Middle frontal gyrus (tissue), 1 donor: ENCODE measurements at regions not wholly inside any gene's neighbourhood (a gene's known extent, or its start where the extent isn't known, plus 50 kb on each side); places are given as distances from the start of the nearest gene placed in this dataset.
"Not testable (repeated sequence)": the region's sequence is repeated elsewhere in the genome, so short reads cannot be mapped to it uniquely, and the experiment has no call there.

Source experiments
- DNase-seq: peaks from one replicate; pipeline ENCODE4 v3.0.0-alpha.2; 2015; ENCODE audit warnings: low spot score; ENCODE audit errors: extremely low spot score

DNA sequence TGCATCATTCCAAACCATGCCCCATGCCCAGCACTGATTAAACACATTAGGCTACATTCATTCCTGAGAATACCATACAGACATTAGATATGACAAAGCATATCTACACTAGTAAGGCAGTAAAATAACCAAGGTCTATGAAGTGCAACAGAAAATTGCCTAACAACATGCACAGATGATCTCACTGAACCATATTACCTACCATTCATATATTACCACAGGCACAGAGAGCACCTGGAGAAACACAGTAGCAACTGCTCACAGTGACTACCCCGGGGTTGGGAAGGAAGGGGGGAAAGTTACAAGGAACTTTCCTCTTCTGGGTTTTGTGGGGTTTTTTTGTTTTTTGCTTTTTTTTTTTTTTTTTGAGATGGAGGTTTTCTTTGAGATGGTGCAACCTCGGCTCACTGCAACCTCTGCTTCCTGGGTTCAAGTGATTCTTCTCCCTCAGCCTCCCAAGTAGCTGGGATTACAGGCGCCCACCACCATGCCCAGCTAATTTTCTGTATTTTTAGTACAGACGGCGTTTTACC lies 669.6 kb downstream of the UQCRFS1 start:
- DNase-seq, result no peak

DNA sequence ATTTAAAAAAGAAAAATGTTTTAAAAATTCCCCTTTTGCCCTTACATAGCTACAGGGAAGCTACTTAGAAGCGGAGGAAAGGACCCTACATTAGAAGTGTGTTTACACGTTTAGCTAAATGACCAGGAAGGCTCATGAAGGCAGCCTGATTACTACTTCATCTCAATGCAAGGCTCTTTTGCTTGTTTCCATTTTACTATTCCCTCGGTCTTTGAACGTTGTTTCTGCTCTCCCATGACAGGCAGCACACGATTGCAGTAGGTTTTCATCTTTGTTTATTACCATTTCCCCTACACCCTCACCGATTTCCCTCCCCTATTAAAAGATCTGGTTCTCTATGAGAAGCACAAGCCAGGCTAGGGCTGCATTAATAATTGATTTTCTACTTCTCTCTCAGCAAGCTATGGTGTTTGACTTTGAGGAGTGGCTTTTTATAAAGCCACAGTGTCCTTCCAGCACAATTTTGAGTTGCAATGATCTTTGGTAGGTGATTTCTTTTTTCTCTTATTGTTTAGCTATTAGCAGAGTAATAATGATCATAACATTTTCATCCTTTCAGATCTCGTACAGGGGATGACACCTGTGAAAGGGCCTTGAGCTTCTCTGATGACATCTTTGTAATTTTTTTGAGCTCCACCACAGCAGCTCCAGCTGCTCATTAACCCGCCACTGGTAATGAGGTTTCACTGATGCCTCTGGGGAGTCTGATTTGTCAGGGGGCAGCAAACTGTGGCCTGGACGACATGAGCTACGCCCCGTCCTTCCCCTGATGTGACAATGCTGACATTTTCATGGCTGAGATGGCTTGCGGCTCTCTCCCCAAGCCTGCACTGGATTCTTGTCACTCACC lies 670.3 kb downstream of the UQCRFS1 start:
- no peak for DNase-seq

DNA sequence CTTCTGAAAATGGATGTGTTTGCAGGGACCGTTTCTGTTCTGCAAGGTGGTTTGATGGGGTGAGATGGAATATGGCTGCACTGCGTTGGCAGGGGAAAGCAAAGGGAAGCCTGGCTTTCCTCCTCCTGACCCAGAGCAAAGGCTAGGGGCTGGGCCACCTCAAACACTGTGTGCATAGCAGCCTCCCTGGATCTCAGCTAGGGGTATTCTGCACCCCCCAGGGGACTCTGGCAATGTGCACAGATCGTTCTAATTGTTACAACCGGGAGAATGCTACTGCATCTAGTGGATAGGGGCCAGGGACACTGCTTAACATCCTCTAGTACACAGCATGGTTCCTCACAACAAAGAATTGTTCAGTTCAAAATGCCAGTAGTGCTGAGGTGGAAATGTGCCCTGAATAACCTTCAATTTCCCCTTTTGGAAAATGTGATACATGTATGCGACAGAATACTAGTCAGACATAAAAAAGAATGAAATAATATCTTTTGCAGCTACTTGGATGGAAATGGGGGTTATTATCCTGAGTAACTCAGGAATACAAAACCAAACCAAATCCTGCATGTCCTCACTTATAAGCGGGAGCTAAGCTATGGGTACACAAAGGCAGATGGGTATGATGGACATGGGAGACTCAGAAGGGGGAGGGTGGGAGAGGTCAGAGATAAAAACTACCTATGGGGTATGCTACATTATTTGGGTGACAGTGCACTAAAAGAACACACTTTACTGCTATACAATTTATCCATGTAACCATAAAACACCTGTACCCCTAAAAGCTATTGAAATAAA lies 671.2 kb downstream of the UQCRFS1 start:
- no peak for DNase-seq

DNA sequence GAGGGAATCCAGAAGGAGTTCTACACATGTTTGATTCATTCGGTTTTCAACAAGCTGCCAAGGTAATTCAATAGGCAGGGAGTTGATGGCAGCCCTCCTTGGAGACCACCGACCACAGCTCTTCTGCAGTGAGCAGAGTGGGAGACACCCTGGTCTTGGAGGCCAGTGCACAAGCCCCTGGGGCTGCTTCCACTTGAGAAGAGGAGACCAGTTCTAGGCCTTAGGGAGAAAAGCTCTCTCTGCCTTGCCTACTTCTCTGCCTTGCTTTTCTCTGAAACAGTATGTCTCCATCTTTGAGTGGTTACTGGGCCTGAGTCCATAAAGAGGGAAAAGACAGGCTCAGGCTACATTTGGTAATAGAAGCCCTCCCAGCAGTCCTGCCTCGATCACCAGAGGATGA lies 671.9 kb downstream of the UQCRFS1 start:
- no peak for DNase-seq

DNA sequence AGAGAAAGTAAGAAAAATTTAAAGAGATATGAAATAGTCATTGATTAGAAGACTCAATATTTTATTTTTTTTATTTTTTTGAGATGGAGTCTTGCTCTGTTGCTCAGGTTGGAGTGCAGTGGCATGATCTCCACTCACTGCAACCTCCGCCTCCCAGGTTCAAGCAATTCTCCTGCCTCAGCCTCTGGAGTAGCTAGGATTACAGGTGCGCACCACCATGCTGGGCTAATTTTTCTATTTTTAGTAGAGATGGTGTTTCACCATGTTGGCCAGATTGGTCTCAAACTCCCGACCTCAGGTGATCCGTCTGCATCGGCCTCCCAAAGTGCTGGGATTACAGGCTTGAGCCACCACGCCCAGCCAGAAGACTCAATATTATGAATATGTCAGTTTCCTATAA lies 672.6 kb downstream of the UQCRFS1 start:
- DNase-seq, result not testable (repeated sequence)

DNA sequence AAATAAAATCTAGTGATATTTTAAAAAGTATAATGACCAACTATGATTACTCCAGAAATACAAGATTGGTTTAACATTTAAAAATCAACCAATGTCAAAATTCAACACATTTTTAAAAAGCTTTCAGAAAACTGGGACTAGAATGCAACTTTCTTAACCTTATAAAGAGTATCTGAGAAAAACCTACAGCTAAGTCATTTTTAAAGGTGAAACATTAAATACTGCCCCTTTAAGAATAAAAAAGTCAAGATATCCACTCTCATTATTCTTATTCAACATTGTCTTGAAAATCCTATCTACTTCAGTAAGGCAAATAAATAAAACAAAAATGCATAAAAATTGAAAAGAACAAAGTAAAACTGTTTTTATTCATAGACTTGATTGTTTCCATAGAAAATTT lies 673.2 kb downstream of the UQCRFS1 start:
- no peak for DNase-seq

DNA sequence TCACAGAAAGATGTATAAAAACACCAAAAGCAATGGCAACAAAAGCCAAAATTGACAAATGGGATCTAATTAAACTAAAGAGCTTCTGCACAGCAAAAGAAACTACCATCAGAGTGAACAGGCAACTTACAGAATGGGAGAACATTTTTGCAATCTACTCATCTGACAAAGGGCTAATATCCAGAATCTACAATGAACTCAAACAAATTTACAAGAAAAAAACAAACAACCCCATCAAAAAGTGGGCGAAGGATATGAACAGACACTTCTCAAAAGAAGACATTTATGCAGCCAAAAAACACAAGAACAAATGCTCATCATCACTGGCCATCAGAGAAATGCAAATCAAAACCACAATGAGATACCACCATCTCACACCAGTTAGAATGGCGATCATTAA lies 674.4 kb downstream of the UQCRFS1 start:
- not testable (repeated sequence) for DNase-seq

DNA sequence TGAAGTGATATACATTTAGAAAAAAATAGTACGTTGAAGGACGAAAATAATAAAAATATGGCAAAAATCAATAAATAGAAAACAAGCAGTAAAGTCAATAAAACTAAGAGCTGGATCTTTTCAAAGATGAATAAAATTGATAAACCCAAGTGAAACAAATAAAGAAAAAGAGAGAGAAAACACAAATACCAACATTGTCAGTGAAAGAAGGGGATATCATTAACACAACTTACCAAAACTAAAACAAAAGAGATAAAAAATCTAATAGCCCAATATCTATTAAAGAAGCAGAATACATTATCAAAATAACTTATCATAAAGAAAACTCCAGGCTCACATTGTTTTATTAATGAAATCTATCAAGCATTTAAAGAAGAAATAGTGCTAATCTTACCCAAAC lies 675.1 kb downstream of the UQCRFS1 start:
- no peak for DNase-seq

DNA sequence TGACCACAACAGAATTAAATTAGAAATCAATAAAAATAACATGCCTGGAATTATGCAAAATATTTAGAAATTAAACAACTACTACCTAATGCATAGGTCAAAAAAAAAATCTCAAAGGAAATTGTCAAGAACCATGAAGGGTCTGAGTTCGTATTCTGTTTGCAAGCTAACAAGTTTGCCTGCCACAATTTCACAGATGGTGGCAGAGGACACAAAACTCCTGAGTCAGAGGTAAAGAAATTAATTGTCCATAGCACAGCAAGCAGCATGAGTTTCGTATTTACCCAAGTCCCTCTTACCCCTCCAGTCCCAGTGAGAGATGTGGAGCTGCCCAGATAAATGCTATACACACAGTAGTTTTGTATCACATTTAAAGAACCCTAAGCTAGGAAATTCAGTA lies 675.9 kb downstream of the UQCRFS1 start:
- no peak for DNase-seq

DNA sequence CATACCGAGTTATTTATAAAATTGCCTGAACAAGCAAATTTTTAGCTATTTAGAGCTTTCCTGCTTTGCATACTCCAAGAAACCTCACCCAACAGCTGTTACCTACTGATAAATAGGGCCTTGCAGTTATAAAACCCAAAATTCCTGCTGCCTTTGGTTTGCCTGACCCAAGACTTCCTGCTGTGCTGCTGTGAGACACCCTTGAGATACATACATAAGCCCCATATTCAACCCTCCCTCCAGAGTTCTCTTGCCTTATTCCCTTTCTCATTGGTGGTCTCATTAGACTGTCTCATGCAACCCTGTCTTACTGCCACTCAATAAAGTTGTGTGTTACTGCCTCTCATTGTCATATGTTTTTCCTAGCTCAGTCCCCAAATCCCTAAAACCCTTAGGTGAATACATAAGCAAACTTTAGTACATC lies 677.6 kb downstream of the UQCRFS1 start:
- DNase-seq, result no peak

DNA sequence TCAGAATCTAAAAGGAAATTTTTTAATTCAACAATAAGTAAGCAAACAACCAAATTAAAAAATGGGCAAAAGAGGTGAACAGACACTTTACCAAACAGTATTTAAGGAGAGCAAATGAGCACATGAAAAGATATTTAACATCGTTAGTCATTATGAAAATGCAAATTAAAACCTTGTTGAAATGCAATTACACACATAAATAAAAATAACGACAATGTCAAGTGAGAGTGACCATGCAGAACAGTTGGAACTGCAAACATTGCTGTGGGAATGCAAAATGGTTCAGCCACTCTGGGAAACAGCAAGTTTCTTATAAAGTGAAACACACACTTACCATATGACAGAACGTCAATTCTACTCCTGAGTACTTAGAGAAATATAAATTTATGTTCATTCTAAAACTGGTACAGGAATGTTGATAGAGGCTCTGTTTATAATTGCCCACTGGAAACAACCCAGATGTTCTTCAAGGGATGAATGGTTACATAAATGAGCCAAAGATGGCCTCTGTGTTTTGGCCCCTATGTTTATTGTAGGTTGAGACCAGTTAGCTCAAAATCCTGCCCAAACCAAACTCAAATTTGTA lies 678.1 kb downstream of the UQCRFS1 start:
- DNase-seq, result no peak

DNA sequence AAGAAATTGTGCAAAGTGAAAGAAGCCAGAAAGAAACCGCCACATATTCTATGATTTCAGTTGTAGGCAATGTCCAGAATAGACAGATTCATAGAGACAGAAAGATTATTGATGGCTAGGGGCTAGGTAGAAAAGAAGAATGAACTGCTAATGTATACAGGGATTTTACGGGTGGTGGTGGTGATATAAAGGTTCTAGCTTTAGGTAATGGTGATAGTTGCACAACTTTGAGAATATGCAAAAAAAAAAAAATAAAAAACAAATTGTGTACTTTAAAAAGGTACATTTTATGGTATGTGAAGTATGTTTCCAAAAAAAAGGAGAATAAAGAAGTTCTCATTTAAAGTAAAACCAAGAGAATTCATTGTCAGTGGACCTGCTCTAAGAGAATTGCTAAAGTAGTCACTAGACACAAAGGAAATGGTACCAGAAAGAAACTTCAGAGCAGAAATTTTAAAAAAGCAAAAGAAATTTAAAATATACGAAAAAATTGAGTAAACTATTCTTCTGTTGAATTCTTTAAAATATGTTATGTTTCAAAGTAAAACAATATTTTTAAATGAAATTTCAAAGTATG lies 680.1 kb downstream of the UQCRFS1 start:
- no peak for DNase-seq

DNA sequence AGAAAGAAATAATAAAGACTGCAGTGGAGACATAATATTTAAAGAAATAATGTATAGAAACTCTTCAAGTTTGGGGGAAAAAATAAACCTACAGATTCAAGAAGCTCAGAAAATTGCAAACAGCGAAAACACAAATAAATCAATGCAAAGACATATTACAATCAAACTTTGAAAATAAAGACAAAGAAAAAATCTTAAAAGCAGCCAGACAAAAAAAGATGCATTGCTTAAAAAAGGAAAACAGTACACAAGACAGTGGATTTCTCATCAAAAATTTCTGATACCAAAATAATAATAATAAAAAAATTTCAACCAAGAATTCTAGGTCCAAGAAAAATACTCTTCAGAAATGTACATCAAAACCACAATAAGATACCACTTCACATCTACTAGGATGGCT lies 681.0 kb downstream of the UQCRFS1 start:
- no peak for DNase-seq

DNA sequence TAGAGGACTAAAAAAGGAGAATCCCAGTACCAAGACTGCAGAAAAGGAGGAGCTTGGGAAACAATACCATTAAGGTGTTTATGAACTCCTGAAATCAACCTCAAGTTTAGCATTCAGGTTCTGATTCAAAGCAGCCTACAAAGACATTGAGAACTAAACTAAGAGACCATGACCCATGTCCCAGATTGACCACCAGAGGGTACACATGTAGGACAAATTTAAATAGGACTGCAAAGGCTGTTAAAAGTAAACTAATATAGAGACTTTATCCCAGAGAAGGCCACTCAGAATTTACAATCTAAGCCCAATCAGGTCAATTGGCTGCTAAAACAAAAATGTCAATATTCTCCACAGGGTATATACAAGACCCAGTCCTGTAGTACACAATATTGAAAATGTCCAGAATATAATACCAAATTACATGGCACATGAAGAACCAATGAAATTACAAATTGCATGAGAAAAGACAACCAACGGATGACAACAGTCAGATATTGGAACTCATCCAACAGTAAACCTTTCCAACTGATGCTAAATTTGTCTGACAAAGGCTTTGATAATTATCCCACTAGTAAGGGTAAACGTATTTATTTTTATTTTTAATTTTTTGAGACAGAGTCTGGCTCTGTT lies 682.4 kb downstream of the UQCRFS1 start:
- DNase-seq, result no peak

DNA sequence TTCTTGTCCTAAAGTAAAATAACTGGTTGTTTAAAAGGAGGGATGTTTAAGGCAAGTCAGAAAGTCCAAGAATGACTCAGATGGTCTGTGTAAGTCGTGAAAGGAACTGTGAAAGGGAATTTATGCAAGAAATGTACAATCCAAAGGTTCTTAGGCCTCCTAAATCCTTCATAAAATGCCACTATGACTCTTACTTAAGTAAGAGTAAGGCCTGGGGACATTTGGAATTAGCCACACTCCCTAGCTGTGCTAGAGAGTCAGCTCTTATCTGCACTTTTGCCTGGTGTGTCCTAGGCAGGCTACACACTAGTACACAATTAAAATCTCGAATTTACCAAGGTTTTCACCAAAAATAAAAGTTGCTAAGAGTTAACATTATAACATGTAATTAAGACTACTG lies 686.9 kb downstream of the UQCRFS1 start:
- DNase-seq, result no peak

DNA sequence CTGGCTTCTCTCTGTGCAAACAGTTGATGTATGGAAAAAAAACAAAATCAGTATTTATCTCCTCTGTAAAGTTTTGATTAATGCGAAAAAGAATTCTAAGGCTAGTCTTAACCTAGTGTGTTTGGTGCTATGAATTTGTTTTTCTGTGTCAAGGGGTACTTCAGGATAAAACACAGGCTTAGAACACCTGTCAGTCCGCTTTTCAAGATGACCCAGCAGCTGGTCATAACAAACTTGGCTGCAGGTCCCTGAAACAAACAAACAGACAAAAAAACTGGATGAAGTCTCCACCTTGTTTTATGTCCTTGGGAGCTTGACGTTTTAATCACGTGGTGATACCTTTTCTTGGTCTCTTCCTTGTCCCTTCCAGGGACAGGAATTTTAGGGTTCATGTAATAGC lies 689.3 kb downstream of the UQCRFS1 start:
- no peak for DNase-seq

DNA sequence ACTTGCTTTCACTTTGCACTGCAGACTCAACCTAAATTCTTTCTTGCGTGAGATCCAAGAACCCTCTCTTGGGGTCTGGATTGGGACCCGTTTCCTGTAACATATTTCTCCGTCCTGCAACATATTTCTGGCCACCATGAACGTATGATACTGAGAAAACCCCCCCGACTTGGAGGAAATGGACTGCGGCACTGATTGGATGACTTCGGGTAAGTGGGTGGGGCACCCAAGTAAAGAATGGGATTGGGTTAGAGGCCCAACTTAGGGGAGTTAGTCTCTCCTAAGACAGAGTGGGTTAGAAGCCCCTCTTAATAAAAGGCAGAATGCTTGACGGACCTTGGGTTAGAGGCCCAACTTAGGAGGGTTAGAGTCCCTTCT lies 690.4 kb downstream of the UQCRFS1 start:
- no peak for DNase-seq

DNA sequence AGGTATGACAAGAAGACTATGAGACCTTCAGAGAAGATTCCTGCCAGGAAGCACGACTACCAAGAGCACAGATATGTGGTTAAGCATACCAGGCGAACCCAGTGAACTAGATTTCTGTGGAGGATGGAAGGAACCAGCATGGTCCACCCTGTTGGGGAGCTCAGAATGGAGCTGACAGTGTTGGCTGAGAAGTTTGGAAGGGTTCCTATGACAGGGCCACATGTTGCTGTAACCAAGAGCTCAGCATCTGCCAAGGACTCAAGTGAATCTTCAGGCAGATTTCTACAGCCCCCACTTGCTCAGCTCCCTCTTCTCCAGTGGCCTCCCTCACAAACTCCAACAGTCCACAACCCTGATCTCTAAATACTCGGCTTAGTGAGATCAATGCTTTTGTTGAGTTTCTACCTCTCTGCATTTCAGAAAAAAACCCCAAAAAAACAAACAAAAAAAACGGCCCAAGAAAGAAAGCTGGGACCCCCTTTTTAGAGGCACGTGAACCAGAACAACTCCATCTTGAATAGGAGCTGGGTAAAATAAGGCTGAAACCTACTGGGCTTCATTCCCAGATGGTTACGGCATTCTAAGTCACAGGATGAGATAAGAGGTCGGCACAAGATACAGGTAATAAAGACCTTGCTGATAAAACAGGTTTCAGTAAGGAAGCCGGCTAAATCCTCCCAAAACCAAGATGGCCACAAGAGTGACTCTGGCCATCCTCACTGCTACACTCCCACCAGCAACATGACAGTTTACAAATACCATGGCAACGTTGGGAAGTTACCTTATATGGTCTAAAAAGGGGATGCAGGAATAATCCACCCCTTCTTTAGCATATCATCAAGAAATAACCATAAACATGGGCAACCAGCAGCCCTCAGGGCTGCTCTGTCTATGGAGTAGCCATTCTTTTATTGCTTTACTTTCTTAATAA lies 691.1 kb downstream of the UQCRFS1 start:
- no peak for DNase-seq

DNA sequence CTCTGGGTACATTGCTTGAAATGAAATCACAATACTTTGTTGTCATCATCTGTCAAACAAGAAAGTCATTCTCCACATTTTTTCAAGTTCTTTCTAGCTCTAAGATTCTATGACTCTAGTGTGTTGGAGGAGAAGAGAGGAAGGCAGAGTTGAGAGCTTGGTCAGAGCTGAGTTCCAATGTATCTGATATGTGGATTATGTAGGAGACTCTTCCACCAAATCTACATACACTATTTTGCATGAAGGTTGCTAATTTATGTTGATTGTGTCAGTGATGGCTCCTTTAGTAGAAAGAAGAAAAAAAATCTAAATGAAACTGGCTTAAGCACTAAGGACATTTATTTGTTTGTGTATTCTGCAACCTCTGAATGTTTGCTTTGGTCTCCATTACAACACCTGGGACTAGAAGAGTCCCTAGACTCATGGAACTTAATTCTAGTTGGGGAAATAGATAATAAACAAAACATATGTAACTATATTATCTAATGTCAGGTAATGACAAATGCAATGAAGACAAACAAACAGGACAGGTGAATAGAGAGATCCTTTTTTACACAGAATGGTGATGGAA lies 691.9 kb downstream of the UQCRFS1 start:
- no peak for DNase-seq
